NCI-H2227 treated with DMSO at 0.1 percent for 48 hours (cell line): ENCODE measurements at regions not wholly inside any gene's neighbourhood (a gene's known extent, or its start where the extent isn't known, plus 50 kb on each side); places are given as distances from the start of the nearest gene placed in this dataset.
"Not testable (repeated sequence)": the region's sequence is repeated elsewhere in the genome, so short reads cannot be mapped to it uniquely, and the experiment has no call there.

Experiments
- DNase-seq: peaks from one replicate; lab custom pipeline; 2025; lab: John Stamatoyannopoulos, UW

- DNase-seq = no peak
These were observed 122.4 kb upstream of the NMUR2 start for GRCh38 chr5:152527358-152528052.

GRCh38 chr5:152529440-152529839, 124.4 kb upstream of the NMUR2 start:
- DNase-seq = no peak

- DNase-seq = peak; percentile 73
These were observed 127.6 kb upstream of the NMUR2 start for GRCh38 chr5:152532714-152533113.

- no peak for DNase-seq
These were observed 129.6 kb upstream of the NMUR2 start for GRCh38 chr5:152534641-152535040.

GRCh38 chr5:152542741-152543140, 137.7 kb upstream of the NMUR2 start:
- no peak for DNase-seq

GRCh38 chr5:152546493-152546892, 141.4 kb upstream of the NMUR2 start:
- no peak for DNase-seq

GRCh38 chr5:152547202-152547601, 142.1 kb upstream of the NMUR2 start:
- no peak for DNase-seq

GRCh38 chr5:152549709-152550108, 144.6 kb upstream of the NMUR2 start:
- no peak for DNase-seq

- DNase-seq = no peak
These were observed 146.0 kb upstream of the NMUR2 start for GRCh38 chr5:152551061-152551460.

GRCh38 chr5:152556784-152557183, 151.7 kb upstream of the NMUR2 start:
- no peak for DNase-seq

GRCh38 chr5:152560512-152561137, 155.5 kb upstream of the NMUR2 start:
- DNase-seq = peak; percentile 40

- no peak for DNase-seq
These were observed 162.9 kb upstream of the NMUR2 start for GRCh38 chr5:152568016-152568415.

- no peak for DNase-seq
These were observed 167.7 kb upstream of the NMUR2 start for GRCh38 chr5:152572812-152573211.

GRCh38 chr5:152584103-152584502, 179.0 kb upstream of the NMUR2 start:
- DNase-seq = no peak

- no peak for DNase-seq
These were observed 187.3 kb upstream of the NMUR2 start for GRCh38 chr5:152592416-152592815.

- DNase-seq = no peak
These were observed 188.3 kb upstream of the NMUR2 start for GRCh38 chr5:152593388-152593787.

GRCh38 chr5:152595405-152595804, 190.3 kb upstream of the NMUR2 start:
- peak; percentile 37 for DNase-seq

GRCh38 chr5:152599096-152599495, 194.0 kb upstream of the NMUR2 start:
- no peak for DNase-seq

- no peak for DNase-seq
These were observed 197.0 kb upstream of the NMUR2 start for GRCh38 chr5:152601806-152602732.

- DNase-seq = not testable (repeated sequence)
These were observed 201.0 kb upstream of the NMUR2 start for GRCh38 chr5:152606050-152606449.

- no peak for DNase-seq
These were observed 201.8 kb upstream of the NMUR2 start for GRCh38 chr5:152606776-152607364.

GRCh38 chr5:152607401-152608160, 202.5 kb upstream of the NMUR2 start:
- DNase-seq = no peak
